H1 (cell line): ENCODE measurements at regions not wholly inside any gene's neighbourhood (a gene's known extent, or its start where the extent isn't known, plus 50 kb on each side); places are given as distances from the start of the nearest gene placed in this dataset.

Source experiments
- BRCA1 ChIP-seq: IDR thresholded peaks from 2 replicates; pipeline ENCODE4 v1.6.1; 2012; ENCODE audit warnings: low read depth, low read length, improper control_type of control experiment
- CHD7 ChIP-seq: fragments of 300-600 bp; sonication (generic); IDR thresholded peaks from 2 replicates; pipeline ENCODE4 v1.7.1; 2012; ENCODE audit warnings: low read length, moderate library complexity, mild to moderate bottlenecking, inconsistent platforms; ENCODE audit not compliant: insufficient replicate concordance
- GTF2F1 ChIP-seq: IDR thresholded peaks from 2 replicates; pipeline ENCODE4 v1.6.1; 2012; ENCODE audit warnings: low read depth, low read length, improper control_type of control experiment, borderline replicate concordance
- PHF8 ChIP-seq: fragments of 200-600 bp; sonication (generic); conservative IDR thresholded peaks from 2 replicates; pipeline ENCODE4 v1.7.1; 2012; ENCODE audit warnings: low read depth, mild to moderate bottlenecking, inconsistent platforms, low read length, moderate library complexity
- SAP30 ChIP-seq: fragments of 300-600 bp; sonication (generic); IDR thresholded peaks from 2 replicates; pipeline ENCODE4 v1.7.1; 2012; ENCODE audit warnings: low read length, moderate library complexity, mild to moderate bottlenecking, inconsistent platforms; ENCODE audit not compliant: insufficient read depth, insufficient replicate concordance
- SP4 ChIP-seq: IDR thresholded peaks from 2 replicates; pipeline ENCODE4 v1.6.1; 2012; ENCODE audit warnings: low read length, inconsistent platforms

DNA sequence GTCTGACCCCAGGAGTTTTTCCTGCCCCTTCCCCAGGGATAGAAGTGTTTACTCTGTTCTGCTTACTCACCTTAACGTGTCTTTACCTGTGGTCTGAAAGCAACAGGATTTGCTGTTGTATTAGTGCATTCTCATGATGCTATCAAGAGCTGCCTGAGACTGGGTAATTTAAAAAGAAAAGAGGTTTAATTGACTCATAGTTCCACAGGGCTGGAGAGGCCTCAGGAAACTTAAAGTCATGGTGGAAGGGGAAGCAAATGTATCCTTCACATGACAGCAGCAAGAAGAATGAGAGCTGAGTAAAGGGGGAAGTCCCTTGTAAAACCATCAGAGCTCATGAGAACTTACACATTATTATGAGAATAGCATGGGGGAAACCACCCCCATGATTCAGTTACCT, 240.4 kb downstream of the SNAPC1 start (continued):
- no peak for TF ChIP-seq GTF2F1
- no peak for TF ChIP-seq PHF8
- no peak for TF ChIP-seq BRCA1
- TF ChIP-seq SP4, result no peak
- TF ChIP-seq SAP30, result no peak
- no peak for TF ChIP-seq CHD7
- TF ChIP-seq, all 59 proteins: peak for 0
